GM21423 (cell line): ENCODE measurements at regions not wholly inside any gene's neighbourhood (a gene's known extent, or its start where the extent isn't known, plus 50 kb on each side); places are given as distances from the start of the nearest gene placed in this dataset.
"Not testable (repeated sequence)": the region's sequence is repeated elsewhere in the genome, so short reads cannot be mapped to it uniquely, and the experiment has no call there.

Experiments used
- ATAC-seq: cut with Tn5 transposase; IDR thresholded peaks from one replicate; pipeline ENCODE4 v1.9.1; 2021; ENCODE audit warnings: mild to moderate bottlenecking, moderate library complexity; ENCODE audit not compliant: unreplicated experiment

DNA sequence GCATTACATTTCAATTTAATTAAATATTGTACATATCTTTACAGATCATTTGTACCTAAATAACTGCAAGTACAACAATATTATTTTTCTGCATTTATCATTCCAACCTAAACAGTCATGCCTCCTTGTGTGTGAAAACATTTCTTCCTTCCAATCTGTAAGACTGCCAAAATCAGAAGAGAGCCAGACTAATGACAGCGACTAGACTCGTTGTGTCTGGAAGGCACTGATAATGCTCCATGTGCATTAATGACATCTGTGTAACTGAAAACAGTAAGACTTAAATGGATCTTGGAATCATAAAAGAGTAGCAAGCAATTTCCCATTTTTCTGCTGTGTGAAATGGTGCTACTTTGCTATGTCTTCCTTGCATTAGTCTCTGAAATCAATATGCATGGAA lies 278.0 kb upstream of the DSEL start:
- ATAC-seq = no peak

DNA sequence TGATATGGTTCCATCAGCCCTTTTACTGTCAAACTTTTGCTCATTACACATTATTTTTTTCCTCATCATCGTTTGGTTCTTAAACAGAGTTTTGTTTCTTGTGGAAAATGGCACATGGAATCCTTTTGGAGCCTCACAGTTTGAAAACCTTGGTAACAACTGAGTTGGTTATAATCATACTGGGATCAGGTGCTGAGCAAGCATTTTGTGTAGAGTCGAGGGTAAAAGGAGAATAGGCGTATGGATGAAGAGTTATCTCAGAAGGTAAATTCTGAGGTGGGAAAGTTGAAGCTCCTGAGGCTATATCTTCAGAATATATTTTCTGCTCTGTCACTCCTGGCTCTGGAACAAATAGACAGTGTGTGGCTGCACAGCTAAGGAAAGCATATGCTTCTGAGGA lies 274.0 kb upstream of the DSEL start:
- ATAC-seq = no peak

DNA sequence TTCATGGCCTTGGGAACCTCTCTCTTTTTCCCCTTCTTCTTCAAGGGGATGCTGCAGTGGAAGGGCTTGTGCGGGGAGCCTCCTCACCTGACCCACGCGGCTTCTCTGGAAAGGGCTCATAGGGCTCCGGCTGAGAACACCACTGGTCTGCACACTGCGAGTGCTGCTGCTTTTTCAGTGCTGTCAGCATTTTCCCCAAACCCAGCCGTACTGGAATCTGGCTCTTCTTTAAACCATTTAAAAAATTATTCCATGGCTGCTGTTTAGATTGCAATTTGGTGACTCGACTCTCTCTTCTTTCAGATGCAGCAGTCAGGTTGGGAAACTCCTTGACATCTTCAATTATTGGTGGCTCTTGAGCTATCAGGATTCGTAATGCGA lies 272.6 kb upstream of the DSEL start:
- ATAC-seq = no peak

DNA sequence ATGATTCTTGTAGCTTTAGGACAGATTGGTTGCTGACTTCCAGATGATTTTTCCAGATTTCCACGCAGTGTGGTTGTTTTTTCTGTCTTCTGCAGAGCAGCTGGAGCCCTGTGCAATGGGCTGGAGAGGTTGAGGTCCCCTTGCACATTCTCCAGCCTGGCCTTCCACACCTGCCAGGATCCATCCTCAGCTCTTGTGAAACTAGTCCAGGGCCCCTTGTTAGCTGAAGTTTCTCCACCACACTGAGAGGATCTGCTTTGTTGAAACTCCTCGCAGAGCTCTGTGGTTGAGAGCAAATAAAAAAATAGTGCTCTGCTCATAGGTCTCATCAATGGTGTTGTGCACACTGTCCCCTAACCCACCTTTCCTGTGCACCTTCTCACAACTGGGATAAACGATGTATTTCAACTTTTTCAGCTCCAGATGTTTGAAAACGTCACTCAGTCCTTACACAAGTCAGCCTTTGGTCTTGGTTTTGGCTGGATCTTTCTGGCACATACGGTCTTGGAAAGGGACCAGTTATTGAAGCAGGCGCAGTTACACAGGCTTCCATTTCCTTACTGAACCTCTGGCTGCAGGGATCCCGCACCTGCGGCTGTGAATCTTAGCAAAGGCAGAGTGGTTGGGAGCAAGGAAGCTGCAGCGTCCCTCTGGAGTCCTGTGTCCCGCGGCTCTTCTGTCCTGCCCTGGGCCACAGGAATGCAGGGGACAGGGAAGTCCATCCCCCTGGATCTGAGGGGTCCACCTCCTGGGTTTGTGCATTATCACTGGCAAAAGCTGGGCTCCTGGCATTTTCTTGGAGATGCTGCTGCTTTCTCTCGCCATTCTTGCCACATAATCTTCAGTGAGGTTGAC lies 272.0 kb upstream of the DSEL start:
- ATAC-seq = no peak

DNA sequence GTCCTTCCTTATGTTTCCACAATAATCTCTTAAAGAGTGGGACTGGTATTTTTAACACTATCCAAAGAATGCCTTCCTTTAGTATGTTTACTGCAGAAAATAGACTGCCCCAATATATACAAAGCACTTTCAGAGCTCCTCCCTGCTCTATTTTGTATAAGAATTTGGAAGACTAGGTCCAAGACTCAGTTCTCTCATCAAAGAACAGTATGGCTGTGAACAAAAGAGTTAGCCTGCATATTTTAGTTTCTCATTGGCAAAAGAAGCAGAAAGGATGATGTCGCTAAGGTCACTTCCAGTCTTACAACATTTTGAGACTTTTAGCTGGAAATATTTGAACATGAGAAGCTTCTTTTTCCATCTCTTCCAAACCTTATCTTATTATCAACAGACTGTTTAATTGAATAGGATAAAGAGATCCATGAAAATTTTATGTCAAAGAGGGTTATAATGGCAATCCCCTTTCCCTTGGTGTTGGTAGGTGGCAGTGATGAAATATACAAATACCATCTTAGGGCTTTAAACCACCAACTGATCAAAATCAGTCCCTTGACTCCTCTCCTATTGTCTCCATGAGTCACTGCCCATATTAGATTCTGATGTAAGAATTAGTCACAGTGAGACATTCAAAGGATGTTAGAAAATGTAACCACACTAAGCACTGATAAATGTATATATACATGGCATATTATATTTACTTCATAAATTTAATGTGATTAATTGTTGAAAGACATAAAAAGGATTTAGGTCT lies 266.9 kb upstream of the DSEL start:
- no peak for ATAC-seq

DNA sequence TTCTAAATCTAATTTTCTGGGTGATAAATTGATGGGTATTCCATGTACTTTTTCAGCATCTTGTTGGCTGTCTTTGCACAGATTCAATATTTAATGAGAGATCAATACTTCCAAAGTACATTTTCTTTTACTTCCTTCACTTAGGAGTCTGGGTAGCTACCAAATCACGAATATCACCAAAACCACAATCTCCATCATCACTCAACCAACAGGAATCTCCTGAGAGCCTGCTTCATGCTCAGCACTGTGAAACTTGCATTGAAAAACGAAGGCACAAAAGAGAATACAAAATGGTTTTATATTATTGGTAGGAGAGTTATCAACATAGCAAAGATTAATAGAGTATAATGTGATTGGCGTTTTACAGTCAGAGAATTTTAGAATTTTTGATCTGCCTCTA lies 261.5 kb upstream of the DSEL start:
- no peak for ATAC-seq

DNA sequence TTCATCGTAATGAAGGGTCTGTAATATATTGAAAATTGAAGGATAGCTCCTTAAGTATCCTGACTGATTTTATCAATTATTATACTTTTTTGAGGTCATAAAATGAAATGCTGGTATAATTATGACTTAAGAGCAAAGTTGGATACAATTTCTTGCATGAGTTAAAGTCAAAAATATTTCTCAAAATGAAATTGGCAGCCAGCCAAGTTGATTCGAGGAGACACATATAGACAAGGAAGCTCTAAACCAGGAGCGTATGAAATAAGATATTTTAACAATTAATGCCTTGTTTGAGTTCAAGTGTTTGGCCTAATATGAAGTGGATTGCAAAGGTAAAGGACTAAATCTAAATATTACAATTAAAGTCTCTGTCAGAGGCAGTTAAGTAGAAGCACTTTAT lies 260.4 kb upstream of the DSEL start:
- no peak for ATAC-seq

DNA sequence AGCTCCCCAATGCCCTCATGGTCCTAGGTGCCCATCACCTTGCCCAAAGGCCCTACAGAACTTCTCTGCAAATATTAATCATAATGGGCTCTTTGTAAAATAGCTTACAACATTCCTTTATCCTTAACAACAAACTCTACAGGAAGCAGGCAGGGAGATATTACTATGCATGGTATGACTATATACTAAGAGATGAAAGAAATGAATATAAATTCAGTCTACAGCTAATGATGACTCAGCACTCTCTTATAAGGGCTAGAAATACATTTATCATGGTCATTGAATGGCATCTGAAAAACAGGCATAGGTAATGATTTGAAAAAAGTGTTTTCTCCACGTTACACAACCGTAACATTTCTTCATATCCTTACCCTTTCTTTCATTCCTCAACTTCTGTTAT lies 254.8 kb upstream of the DSEL start:
- ATAC-seq = no peak

DNA sequence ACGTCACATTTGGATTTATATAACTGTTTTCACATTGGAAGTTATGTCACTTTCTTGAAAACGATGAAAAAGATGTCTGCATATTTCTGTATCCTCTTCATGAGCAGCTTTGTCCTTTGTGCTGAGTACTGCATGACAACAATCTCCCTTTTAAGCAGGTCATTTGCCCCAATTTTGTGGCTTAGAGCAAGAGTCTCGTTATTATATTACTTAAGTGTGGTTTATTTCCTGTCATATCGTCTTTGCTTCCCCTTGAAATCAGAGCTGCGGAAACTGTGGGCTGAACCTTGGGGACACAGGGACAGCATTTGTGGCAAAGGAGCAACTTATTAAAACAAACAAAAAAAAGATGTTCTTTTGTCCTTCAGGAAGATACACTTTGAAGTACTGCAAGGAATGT lies 254.0 kb upstream of the DSEL start:
- ATAC-seq = no peak

DNA sequence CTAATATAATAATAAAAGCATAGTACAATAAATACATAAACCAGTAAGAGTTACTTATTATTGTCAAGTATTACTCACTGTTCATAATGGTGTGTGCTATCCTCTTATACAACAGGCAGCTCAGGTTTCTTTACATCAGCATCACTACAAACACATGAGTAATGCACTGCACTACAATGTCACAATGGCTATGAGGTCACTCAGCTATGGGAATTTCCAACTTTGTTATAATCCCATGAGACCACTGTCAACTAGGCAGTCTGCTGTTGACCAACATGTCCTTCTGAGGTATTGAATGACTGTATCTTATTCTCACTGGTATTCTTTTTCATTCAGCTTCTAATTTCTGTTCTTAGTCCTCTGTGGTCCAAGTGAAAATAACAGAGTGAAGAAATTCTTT lies 250.4 kb upstream of the DSEL start:
- ATAC-seq = peak; percentile 79

DNA sequence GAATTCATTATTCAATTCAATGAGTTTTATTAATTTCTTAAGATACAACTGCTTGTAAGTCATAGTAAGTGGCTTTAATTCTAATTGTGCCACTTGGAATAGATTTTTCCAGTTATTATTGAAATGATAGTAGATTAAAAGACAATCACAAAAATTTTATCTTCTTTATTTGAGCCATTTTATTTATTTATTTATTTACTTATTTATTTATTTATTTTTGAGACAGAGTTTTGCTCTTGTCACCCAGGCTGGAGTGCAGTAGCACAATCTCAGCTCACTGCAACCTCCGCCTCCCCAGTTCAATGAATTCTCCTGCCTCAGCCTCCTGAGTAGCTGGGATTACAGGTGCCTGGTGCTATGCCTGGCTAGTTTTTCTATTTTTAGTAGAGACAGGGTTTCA lies 235.7 kb upstream of the DSEL start:
- not testable (repeated sequence) for ATAC-seq

DNA sequence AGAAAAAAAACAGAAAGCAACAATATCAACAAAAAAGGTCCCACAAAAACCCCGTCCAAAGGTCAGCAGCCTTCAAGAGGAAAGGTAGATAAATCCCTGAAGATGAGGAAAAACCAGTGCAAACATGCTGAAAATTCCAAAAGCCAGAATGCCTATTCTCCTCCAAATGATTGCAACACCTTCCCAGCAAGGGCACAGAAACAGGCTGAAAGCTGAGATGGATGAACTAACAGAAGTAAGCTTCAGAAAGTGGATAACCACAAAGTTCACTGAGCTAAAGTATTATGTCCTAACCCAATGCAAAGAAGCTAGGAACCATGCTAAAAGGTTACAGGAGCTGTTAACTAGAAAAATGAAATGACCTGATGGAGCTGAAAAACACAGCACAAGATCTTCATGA lies 226.4 kb upstream of the DSEL start:
- no peak for ATAC-seq

DNA sequence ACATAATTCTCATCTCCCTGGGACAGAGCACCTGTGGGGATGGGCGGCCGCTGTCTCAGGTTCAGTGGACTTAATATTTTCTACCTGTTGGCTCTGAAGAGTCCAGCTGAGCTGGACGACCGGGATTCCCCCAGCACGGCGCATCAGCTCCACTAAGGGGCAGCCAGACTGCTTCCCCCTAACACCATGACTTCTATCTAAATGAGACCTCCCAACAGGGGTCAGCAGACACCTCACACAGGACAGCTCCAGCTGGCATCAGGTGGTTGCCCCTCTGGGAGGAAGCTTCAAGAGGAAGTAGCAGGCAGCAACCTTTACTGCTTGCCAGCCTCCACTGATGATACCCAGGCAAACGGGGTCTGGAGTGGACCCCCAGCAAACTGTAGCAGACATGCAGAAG lies 226.0 kb upstream of the DSEL start:
- ATAC-seq = no peak

DNA sequence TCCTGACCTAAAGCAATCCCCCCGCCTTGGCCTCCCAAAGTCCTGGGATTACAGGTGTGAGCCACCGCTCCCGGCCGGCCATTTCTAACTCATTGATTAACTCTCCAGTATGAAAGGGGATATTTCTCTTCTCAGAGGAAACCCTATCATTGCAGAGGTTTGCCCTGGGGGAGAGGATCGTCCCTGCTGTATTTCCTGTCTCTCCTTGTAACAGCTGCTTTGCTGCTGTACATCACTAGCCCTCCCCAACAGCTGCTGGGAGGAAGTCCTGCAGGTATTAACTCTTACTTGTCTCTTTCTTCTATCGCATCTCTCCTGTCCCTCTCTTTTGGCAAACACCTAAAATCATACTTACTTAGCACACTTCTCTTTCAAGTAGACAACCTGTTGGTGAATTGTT lies 219.0 kb upstream of the DSEL start:
- ATAC-seq = no peak

DNA sequence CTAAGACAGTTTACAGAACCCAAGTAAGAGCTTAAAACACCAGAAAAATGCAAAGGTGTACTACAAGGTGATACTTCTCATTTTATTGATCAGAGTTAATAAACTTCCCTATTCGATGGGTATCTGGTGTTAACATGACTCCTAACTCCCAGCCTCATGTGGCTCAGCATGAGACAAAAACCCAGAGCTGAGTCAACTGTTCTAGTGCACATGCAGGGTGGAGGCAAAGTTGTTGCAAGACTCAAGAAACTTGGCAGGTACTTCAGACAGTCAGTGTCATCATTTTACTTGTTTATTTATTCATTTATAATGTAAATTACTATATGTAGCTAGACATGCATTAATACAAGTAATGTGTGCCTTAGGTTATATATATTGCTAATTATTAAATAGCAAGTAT lies 216.6 kb upstream of the DSEL start:
- ATAC-seq = no peak

DNA sequence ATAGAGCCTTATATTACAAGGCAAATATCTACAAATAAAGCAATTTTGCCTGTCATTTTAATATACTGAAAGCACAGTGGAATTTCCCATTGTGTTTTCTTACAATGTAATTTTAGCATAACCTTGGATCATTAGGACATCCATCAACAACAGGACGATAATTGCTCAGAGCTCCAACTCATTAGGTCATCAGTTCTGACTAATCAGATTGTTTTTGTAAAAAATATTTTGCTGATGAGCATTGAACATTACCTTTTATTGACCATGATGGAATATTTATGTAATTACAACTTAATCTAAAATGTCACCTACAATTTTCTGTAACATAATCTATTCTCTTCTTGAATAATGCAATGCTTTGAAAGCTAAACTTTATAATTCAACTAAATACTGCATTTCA lies 215.3 kb upstream of the DSEL start:
- no peak for ATAC-seq

DNA sequence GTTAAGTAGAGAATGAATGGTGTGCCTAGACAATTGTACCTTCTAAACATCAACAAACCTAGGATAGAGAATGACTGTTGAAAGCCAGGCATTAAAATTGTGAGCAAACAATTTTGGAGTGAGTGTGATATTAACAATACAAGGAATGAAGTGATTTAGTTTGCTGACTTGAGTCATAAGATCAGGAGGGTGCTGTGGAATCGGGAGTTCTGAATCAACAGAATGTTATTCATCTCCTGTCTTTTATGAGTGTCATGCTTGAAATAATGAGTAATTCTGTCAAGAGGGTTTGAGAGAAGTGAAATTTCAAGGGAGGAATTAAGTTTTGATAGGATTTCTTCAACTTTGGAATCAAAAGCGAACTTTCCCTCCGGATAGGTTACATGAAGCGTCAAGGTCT lies 214.4 kb upstream of the DSEL start:
- ATAC-seq = no peak

DNA sequence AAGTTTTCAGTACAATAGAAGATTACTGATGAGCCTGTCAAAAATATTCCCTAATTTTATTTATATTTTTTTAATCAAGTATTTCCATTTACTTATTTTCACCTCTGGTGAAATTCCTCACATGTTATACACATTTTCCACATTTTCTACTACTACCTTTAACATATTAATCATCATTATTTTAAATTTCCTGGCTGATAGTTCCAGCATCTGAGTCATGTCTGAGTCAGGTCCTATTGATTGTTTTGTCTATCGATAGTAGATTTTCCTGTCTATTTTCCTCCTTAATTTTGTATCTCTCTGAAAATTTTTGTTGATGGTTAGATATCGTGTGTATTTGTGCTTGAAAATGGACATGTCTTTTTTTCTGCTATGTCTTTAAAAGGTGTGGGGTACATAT lies 211.8 kb upstream of the DSEL start:
- no peak for ATAC-seq

DNA sequence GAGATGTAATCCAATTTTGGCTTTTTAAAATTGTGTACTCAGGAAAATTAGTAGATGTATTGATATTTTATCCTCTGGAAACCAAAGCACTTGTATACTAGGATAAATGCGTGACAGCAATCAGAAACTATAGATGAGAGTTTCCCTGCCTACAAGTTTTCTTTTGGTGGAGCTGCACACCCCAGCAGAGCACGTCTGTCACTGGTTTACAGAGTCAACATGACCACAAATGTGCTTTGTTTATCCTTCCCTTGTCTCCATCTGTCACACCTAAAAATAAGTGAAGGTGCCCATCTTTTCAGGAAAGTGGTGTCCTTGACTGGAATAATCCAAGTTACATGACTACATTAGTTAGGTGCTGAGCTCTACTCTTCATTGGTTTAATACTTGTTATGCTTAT lies 210.4 kb upstream of the DSEL start:
- no peak for ATAC-seq

DNA sequence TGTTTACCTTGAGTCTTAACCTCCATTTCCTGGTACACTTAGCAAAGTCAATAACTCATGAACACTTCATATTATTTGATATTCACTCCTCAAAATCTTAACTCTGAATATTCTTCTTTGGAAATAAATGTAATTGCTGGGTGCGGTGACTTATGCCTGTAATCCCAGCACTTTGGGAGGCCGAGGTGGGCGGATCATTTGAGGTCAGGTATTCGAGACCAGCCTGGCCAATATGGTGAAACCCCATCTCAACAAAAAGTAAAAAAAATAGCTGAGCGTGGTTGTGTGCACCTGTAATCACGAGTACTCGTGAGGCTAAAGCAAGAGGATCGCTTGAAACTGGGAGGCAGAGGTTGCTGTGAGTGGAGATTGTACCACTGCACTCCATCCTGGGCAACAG lies 201.3 kb upstream of the DSEL start:
- no peak for ATAC-seq

DNA sequence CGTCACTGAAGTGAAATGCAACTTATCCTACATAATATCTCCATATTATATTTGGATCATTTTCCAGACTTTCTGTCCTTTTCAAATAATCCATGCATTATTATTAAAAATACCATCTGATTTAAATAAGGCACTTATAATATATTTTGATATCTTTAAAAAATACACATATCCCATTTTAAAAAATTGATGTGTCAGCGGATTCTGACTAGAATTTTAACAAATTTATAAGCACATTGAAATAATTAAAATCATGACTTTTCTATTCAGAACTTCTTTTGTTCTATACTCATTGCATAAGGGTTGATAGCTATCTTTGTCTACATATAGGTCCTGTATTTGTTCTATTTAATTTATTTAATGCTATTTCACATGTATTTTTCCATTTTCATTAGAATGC lies 199.0 kb upstream of the DSEL start:
- no peak for ATAC-seq

DNA sequence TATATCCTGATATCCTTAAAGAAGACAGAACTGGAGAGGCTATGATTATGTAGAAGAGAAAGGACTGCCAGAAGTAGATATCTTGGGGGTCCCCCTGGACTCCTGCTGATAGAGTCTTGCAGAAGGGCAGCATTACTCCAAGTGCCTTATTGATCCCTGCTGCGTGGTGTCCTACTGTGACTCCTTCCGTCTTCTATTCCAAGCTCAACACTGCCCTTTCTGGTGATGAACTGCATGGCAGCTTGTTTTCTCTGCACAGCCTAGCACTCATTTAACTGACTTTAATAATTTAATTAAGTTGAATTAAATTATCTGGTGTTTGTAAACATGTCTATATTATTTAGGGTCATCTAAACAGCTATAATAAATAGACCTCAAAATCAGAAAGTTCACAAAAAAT lies 194.1 kb upstream of the DSEL start:
- ATAC-seq = no peak

DNA sequence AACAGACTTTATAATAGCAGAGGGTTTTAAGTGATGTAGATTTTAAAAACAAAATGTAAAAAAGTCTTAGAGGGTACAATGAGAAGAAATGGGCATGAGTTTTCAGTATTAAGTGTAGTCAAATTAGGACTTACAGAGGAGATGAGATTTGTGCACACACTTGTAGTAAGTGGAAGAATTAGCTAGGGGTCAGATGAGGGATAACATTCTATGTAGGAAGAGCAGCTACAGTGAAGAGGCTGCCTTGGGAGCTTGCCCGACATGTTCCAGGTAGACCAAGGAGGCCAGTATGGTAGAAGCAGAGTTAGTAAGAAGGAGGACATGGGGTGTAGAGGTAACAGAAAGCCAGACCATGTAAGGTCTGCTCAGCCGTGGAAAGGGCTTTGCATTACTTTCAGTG lies 189.2 kb upstream of the DSEL start:
- ATAC-seq = no peak
